ENCODE measurements at regions not wholly inside any gene's neighbourhood (a gene's known extent, or its start where the extent isn't known, plus 50 kb on each side); places are given as distances from the start of the nearest gene placed in this dataset.

- no peaks in the 10 kb centered on the region for H3K36me3 ChIP-seq (ENCODE audit: control insufficient read depth in 2 of 3, insufficient read depth in 3 of 3, low read length in 3 of 3)
- H3K27ac ChIP-seq (ENCODE audit: low read depth in 2 of 2, low read length in 2 of 2) = no peak overlapping the region
- DNase-seq (peak in 1 of 5 donors; percentile 35), FAIRE-seq (no peak)
- no peaks in the 10 kb centered on the region for H3K27me3 ChIP-seq (ENCODE audit: control insufficient read depth, insufficient read depth, low read length)
- no peak overlapping the region for H3K9ac ChIP-seq (ENCODE audit: low read length in 3 of 3)
- H3K4me3 ChIP-seq (ENCODE audit: low read length in 3 of 3) = no peak overlapping the region
- H3K9me3 ChIP-seq (ENCODE audit: control insufficient read depth in 2 of 3, insufficient read depth in 1 of 3, low read length in 3 of 3) = no peaks in the 10 kb centered on the region
- intact Hi-C loops (cut with DNase I) = no loop called here
- no peaks in the 10 kb centered on the region for H3K4me1 ChIP-seq (ENCODE audit: control insufficient read depth in 2 of 3, insufficient read depth in 2 of 3, low read depth in 1 of 3, low read length in 3 of 3)
- TF ChIP-seq CTCF (IDR thresholded peaks at IDR 0.05; ENCODE audit: borderline replicate concordance, extremely low read depth, insufficient read depth) = no peak
These were observed 89.5 kb upstream of the IQSEC1 start for GRCh38 chr3:13162549-13163320.

GRCh38 chr3:13161771-13162535 lies 88.7 kb upstream of the IQSEC1 start:
- Histone ChIP-seq H3K9me3 (ENCODE audit: control insufficient read depth in 2 of 3, insufficient read depth in 1 of 3, low read length in 3 of 3) (no peaks in the 10 kb centered on the region), H3K36me3 (ENCODE audit: control insufficient read depth in 2 of 3, insufficient read depth in 3 of 3, low read length in 3 of 3) (no peaks in the 10 kb centered on the region), H3K9ac (ENCODE audit: low read length in 3 of 3) (no peak overlapping the region), H3K4me1 (ENCODE audit: control insufficient read depth in 2 of 3, insufficient read depth in 2 of 3, low read depth in 1 of 3, low read length in 3 of 3) (no peaks in the 10 kb centered on the region), H3K27me3 (ENCODE audit: control insufficient read depth, insufficient read depth, low read length) (no peaks in the 10 kb centered on the region), H3K27ac (ENCODE audit: low read depth in 2 of 2, low read length in 2 of 2) (no peak overlapping the region), H3K4me3 (ENCODE audit: low read length in 3 of 3) (no peak overlapping the region)
- TF ChIP-seq CTCF (IDR thresholded peaks at IDR 0.05; ENCODE audit: borderline replicate concordance, extremely low read depth, insufficient read depth) = no peak
- DNase-seq = peak in 1 of 5 donors; percentile 55
- FAIRE-seq = no peak
- intact Hi-C loops (cut with DNase I) = no loop called here

- TF ChIP-seq CTCF (IDR thresholded peaks at IDR 0.05; ENCODE audit: borderline replicate concordance, extremely low read depth, insufficient read depth) = no peak
- Histone ChIP-seq H3K4me1 (ENCODE audit: control insufficient read depth in 2 of 3, insufficient read depth in 2 of 3, low read depth in 1 of 3, low read length in 3 of 3) (no peaks in the 10 kb centered on the region), H3K27me3 (ENCODE audit: control insufficient read depth, insufficient read depth, low read length) (no peaks in the 10 kb centered on the region), H3K9me3 (ENCODE audit: control insufficient read depth in 2 of 3, insufficient read depth in 1 of 3, low read length in 3 of 3) (peaks cover 0 to 3% (median 0%) of the 10 kb centered on the region in 3 donors), H3K27ac (ENCODE audit: low read depth in 2 of 2, low read length in 2 of 2) (no peak overlapping the region), H3K4me3 (ENCODE audit: low read length in 3 of 3) (no peak overlapping the region), H3K36me3 (ENCODE audit: control insufficient read depth in 2 of 3, insufficient read depth in 3 of 3, low read length in 3 of 3) (no peaks in the 10 kb centered on the region), H3K9ac (ENCODE audit: low read length in 3 of 3) (no peak overlapping the region)
- DNase-seq (peak in 2 of 5 donors; percentile 10), FAIRE-seq (no peak)
- intact Hi-C loops (cut with DNase I) = no loop called here
These were observed 88.0 kb upstream of the IQSEC1 start for GRCh38 chr3:13161021-13161759.
